ENCODE measurements at regions not wholly inside any gene's neighbourhood (a gene's known extent, or its start where the extent isn't known, plus 50 kb on each side); places are given as distances from the start of the nearest gene placed in this dataset.

DNA sequence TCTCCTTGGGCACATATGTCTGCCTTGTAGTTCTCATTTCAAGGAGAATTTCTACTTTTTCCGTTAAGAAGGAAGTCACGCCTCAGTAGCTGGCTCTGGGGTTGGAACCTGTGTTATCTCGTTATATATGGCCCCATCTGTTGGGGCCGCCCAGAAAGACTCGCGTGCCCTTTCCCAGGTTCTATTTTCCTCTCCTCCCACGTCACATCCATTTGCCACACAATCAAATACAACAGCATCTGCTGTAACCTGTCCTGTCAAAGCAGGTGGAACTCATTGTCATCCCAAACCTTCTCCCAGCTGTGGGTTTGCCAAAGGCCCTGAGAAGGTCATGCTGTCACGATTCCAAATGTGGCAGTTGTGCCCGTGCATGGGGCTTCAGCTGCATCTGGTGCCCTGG, 213.1 kb upstream of the ZBED5 start:
- no peaks in the 10 kb centered on the region for H3K36me3 ChIP-seq (ENCODE audit: control insufficient read depth, insufficient read depth, low read length)
- H3K27ac ChIP-seq (ENCODE audit: low read depth, low read length), result no peak overlapping the region
- H3K4me3 Mint-ChIP-seq, result no peak overlapping the region
- no peaks in the 10 kb centered on the region for H3K9me3 ChIP-seq (ENCODE audit: control insufficient read depth, low read length)
- no peaks in the 10 kb centered on the region for H3K4me1 ChIP-seq (ENCODE audit: control insufficient read depth, insufficient read depth, low read length)
- peaks cover 15% of the 10 kb centered on the region for H3K27me3 ChIP-seq (ENCODE audit: control insufficient read depth, insufficient read depth, low read length, poor library complexity, severe bottlenecking)
- H3K4me3 ChIP-seq (ENCODE audit: low read length), result no peak overlapping the region
- DNase-seq, result no peak
- peaks cover 17% of the 10 kb centered on the region for H3K27me3 Mint-ChIP-seq (ENCODE audit: insufficient read depth)
- H3K4me1 Mint-ChIP-seq, result peaks cover 6% of the 10 kb centered on the region
- WGBS, 2 experiments (ENCODE audit: insufficient coverage in 1 of 2, insufficient read length in 1 of 2), result 87% methylated on average over 6 to 9 of the region's 9 CpGs
- no peaks in the 10 kb centered on the region for H3K36me3 Mint-ChIP-seq (ENCODE audit: low read depth)
- TF ChIP-seq, protein P1, sequence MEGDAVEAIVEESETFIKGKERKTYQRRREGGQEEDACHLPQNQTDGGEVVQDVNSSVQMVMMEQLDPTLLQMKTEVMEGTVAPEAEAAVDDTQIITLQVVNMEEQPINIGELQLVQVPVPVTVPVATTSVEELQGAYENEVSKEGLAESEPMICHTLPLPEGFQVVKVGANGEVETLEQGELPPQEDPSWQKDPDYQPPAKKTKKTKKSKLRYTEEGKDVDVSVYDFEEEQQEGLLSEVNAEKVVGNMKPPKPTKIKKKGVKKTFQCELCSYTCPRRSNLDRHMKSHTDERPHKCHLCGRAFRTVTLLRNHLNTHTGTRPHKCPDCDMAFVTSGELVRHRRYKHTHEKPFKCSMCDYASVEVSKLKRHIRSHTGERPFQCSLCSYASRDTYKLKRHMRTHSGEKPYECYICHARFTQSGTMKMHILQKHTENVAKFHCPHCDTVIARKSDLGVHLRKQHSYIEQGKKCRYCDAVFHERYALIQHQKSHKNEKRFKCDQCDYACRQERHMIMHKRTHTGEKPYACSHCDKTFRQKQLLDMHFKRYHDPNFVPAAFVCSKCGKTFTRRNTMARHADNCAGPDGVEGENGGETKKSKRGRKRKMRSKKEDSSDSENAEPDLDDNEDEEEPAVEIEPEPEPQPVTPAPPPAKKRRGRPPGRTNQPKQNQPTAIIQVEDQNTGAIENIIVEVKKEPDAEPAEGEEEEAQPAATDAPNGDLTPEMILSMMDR (conservative IDR thresholded peaks at IDR 0.05), result no peak
- H3K27ac Mint-ChIP-seq, result no peak overlapping the region
- no peak overlapping the region for H3K9ac ChIP-seq (ENCODE audit: extremely low read depth, low read length, poor library complexity, severe bottlenecking)
- H3K9me3 Mint-ChIP-seq, result no peaks in the 10 kb centered on the region

DNA sequence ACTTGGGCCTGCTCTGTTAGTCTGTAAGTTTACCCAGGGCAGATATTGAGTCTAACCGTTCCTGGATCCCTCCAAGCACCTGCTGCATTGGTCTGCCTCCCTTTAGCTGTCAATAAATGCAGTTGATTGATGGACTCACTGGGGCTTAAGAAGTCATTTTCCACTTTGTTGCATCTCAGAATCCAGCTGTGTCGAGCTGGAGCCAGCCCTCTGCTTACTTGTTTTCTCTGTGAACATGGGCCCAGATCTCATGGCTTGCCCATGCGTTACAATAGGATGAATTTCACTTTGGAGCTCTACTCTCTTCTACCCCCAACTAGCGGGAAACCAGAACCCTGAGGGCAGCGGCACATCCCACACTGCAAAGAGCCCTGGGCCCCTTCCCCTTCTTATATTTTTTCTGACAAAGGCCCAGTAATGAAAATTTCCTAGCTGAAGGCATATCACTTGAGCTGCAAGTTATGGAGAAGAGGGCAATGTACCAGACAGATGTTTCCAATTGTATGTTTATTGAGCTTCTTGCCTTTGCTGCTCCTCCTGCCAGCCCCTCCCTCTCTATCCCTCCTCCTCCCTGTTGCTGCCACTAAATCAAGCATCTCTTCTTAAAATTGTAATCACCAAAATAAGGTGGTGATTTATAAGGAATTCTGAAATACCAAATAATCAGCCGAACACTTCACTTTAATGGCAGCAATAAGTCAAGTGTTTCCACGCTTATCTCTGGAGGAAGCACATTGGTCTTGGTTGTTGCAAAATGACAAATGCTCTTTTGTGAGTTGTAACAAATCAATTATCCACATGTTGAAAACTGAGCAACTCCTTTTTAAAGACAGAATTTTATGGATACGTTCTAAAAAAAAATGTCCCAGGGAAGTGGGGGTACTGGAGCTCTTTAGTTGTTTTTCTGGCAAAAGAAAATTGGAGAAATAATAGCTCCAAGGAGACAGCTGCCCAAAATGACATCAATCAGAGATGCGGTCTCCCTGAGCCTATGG, 212.3 kb upstream of the ZBED5 start:
- H3K4me1 ChIP-seq (ENCODE audit: control insufficient read depth, insufficient read depth, low read length), result no peaks in the 10 kb centered on the region
- 80 to 89% methylated on average over 6 to 9 of the region's 9 CpGs for WGBS, 2 experiments (ENCODE audit: insufficient coverage in 1 of 2, insufficient read length in 1 of 2)
- peaks cover 5% of the 10 kb centered on the region for H3K4me1 Mint-ChIP-seq
- TF ChIP-seq, protein P1 (conservative IDR thresholded peaks at IDR 0.05), result no peak
- no peaks in the 10 kb centered on the region for H3K36me3 Mint-ChIP-seq (ENCODE audit: low read depth)
- no peak overlapping the region for H3K27ac Mint-ChIP-seq
- no peaks in the 10 kb centered on the region for H3K36me3 ChIP-seq (ENCODE audit: control insufficient read depth, insufficient read depth, low read length)
- H3K4me3 Mint-ChIP-seq, result no peak overlapping the region
- H3K27me3 Mint-ChIP-seq (ENCODE audit: insufficient read depth), result peaks cover 17% of the 10 kb centered on the region
- no peak overlapping the region for H3K9ac ChIP-seq (ENCODE audit: extremely low read depth, low read length, poor library complexity, severe bottlenecking)
- H3K27ac ChIP-seq (ENCODE audit: low read depth, low read length), result no peak overlapping the region
- no peaks in the 10 kb centered on the region for H3K9me3 ChIP-seq (ENCODE audit: control insufficient read depth, low read length)
- no peaks in the 10 kb centered on the region for H3K9me3 Mint-ChIP-seq
- no peak overlapping the region for H3K4me3 ChIP-seq (ENCODE audit: low read length)
- DNase-seq, result no peak
- H3K27me3 ChIP-seq (ENCODE audit: control insufficient read depth, insufficient read depth, low read length, poor library complexity, severe bottlenecking), result peaks cover 15% of the 10 kb centered on the region

DNA sequence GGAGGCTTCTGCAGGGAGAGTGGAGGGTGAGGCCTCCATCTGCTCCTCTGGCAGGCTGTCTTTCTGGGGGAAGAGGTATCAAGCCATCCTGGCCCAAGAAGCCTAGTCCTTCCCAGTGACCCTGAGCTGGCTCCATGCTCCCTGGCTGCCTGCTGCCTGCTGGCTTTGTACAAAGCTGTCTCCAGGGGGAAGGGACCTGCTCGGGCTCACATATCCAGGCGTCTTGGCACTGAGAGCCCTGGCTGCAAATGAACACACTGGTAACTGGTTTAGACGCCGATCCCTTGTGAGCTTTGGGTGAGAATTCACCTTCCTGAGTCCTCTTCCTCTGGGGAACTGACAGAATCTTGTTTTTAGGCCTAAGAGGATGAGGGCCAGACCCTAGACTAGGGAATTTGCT, 210.3 kb upstream of the ZBED5 start:
- no peaks in the 10 kb centered on the region for H3K9me3 ChIP-seq (ENCODE audit: control insufficient read depth, low read length)
- H3K27me3 Mint-ChIP-seq (ENCODE audit: insufficient read depth), result peaks cover 20% of the 10 kb centered on the region
- peaks cover 5% of the 10 kb centered on the region for H3K4me1 Mint-ChIP-seq
- 94% methylated on average over 4 of the region's 4 CpGs for WGBS, 2 experiments (ENCODE audit: insufficient coverage in 1 of 2, insufficient read length in 1 of 2)
- H3K27ac Mint-ChIP-seq, result no peak overlapping the region
- DNase-seq, result no peak
- peaks cover 15% of the 10 kb centered on the region for H3K27me3 ChIP-seq (ENCODE audit: control insufficient read depth, insufficient read depth, low read length, poor library complexity, severe bottlenecking)
- H3K4me1 ChIP-seq (ENCODE audit: control insufficient read depth, insufficient read depth, low read length), result no peaks in the 10 kb centered on the region
- no peaks in the 10 kb centered on the region for H3K36me3 Mint-ChIP-seq (ENCODE audit: low read depth)
- no peaks in the 10 kb centered on the region for H3K9me3 Mint-ChIP-seq
- no peak overlapping the region for H3K27ac ChIP-seq (ENCODE audit: low read depth, low read length)
- TF ChIP-seq, protein P1 (conservative IDR thresholded peaks at IDR 0.05), result no peak
- no peak overlapping the region for H3K9ac ChIP-seq (ENCODE audit: extremely low read depth, low read length, poor library complexity, severe bottlenecking)
- H3K4me3 Mint-ChIP-seq, result no peak overlapping the region
- no peaks in the 10 kb centered on the region for H3K36me3 ChIP-seq (ENCODE audit: control insufficient read depth, insufficient read depth, low read length)
- no peak overlapping the region for H3K4me3 ChIP-seq (ENCODE audit: low read length)
